OCI-LY1 (cell line): ENCODE measurements at regions not wholly inside any gene's neighbourhood (a gene's known extent, or its start where the extent isn't known, plus 50 kb on each side); places are given as distances from the start of the nearest gene placed in this dataset.

Experiments used
- EZH2 ChIP-seq: fragments of 200-600 bp; sonication (generic), shearing (Covaris generic); IDR thresholded peaks from 2 replicates; pipeline ENCODE4 v1.8.0; 2017; ENCODE audit warnings: borderline replicate concordance, mixed run types, mild to moderate bottlenecking, antibody characterized with exemption, low read length, moderate library complexity, mixed read lengths
- TF ChIP-seq, protein P1 (sequence below): fragments of 200-600 bp; sonication (generic), shearing (Covaris generic); IDR thresholded peaks from 2 replicates; pipeline ENCODE4 v1.5.1; 2017; ENCODE audit warnings: mild to moderate bottlenecking, antibody characterized with exemption, low read length, moderate library complexity, mixed read lengths

DNA sequence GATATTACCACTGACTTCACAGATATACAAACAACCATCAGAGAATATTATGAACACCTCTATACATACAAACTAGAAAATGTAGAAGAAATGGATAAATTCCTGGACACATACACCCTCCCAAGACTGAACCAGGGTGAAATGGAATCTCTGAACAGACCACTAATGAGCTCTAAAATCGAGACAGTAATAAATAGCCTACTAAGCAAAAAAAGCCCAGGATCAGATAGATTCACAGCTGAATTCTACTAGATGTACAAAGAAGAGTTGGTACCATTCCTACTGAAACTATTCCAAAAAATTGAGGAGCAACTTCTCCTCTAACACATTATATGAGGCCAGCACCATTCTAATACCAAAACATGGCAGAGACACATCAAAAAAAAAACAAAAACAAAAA is 837.7 kb downstream of the FSCB start:
- TF ChIP-seq, protein P1, sequence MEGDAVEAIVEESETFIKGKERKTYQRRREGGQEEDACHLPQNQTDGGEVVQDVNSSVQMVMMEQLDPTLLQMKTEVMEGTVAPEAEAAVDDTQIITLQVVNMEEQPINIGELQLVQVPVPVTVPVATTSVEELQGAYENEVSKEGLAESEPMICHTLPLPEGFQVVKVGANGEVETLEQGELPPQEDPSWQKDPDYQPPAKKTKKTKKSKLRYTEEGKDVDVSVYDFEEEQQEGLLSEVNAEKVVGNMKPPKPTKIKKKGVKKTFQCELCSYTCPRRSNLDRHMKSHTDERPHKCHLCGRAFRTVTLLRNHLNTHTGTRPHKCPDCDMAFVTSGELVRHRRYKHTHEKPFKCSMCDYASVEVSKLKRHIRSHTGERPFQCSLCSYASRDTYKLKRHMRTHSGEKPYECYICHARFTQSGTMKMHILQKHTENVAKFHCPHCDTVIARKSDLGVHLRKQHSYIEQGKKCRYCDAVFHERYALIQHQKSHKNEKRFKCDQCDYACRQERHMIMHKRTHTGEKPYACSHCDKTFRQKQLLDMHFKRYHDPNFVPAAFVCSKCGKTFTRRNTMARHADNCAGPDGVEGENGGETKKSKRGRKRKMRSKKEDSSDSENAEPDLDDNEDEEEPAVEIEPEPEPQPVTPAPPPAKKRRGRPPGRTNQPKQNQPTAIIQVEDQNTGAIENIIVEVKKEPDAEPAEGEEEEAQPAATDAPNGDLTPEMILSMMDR: no peak
- TF ChIP-seq EZH2: no peak
